B cell (primary cell): ENCODE measurements at regions not wholly inside any gene's neighbourhood (a gene's known extent, or its start where the extent isn't known, plus 50 kb on each side); places are given as distances from the start of the nearest gene placed in this dataset.

Experiments
- ATAC-seq: fragments of 200-7000 bp; cut with Tn5 transposase; one replicate; pipeline ENCODE4 v1.10.0; 2021; ENCODE audit warnings: low read depth, mild to moderate bottlenecking, moderate number of reproducible peaks, moderate library complexity
- CTCF ChIA-PET: fragments of 350-600 bp; sonication (Branson Sonifier 250); formaldehyde crosslinking; loops from one replicate; lab custom pipeline; 2021; ENCODE audit warnings: antibody characterized with exemption, inconsistent platforms; lab: Charles Lee
- POLR2A ChIA-PET: fragments of 350-600 bp; sonication (Branson Sonifier 250); formaldehyde crosslinking; loops from one replicate; lab custom pipeline; 2021; ENCODE audit warnings: antibody characterized with exemption; lab: Charles Lee
- DNase-seq: peaks from one replicate; pipeline ENCODE4 v3.0.0; 2013
- H2AFZ ChIP-seq: 2 replicates; pipeline ENCODE4 v1.6.1; 2012; ENCODE audit warnings: mild to moderate bottlenecking, low read depth, low read length; ENCODE audit not compliant: insufficient read depth, poor library complexity, severe bottlenecking
- H3K27ac ChIP-seq, 2 donors: 1 replicate in 1 of 2; 2 replicates in 1 of 2; pipeline ENCODE4 v1.5.1; 2012 to 2013; ENCODE audit warnings: low read length in 2 of 2, mild to moderate bottlenecking in 2 of 2, moderate library complexity in 1 of 2
- H3K27me3 ChIP-seq, 4 experiments: fragments of 200-600 bp in 1 of 4; sonication (generic) in 1 of 4; replicated peaks in 1 of 4; 1 replicate in 2 of 4; 2 replicates in 2 of 4; pipeline versions ENCODE4 v1.6.1 to v1.7.0; 2013 to 2016; ENCODE audit warnings: low read length in 3 of 4, mild to moderate bottlenecking in 2 of 4, mixed read lengths in 1 of 4, moderate library complexity in 1 of 4; ENCODE audit not compliant: insufficient read depth in 4 of 4, control insufficient read depth in 3 of 4; ENCODE audit errors: control extremely low read depth in 1 of 4
- H3K36me3 ChIP-seq, 2 experiments: replicated peaks in 1 of 2; 1 replicate in 1 of 2; 2 replicates in 1 of 2; pipeline versions ENCODE4 v1.6.1 to v1.7.1; 2013; ENCODE audit warnings: low read length in 1 of 2; ENCODE audit not compliant: insufficient read depth in 2 of 2, control insufficient read depth in 1 of 2; ENCODE audit errors: control extremely low read depth in 1 of 2, extremely low read depth in 1 of 2
- H3K4me1 ChIP-seq, 2 donors: fragments of 200-600 bp in 1 of 2; sonication (generic) in 1 of 2; 1 replicate in 1 of 2; 2 replicates in 1 of 2; pipeline versions ENCODE4 v1.5.1 to v1.6.1; 2013 to 2017; ENCODE audit warnings: low read length in 2 of 2; ENCODE audit not compliant: control insufficient read depth in 2 of 2, insufficient read depth in 2 of 2
- H3K4me2 ChIP-seq: replicated peaks from 2 replicates; pipeline ENCODE3; 2012; ENCODE audit warnings: mild to moderate bottlenecking, low read depth, low read length; ENCODE audit not compliant: poor library complexity, severe bottlenecking
- H3K4me3 ChIP-seq, 5 experiments: fragments of 200-600 bp in 1 of 5; sonication (generic) in 1 of 5; 1 replicate in 3 of 5; 2 replicates in 2 of 5; pipeline versions ENCODE4 v1.5.1 to v1.7.0; 2011 to 2016; ENCODE audit warnings: low read length in 4 of 5, mild to moderate bottlenecking in 4 of 5, low read depth in 2 of 5, control low read depth in 1 of 5, moderate library complexity in 1 of 5; ENCODE audit not compliant: insufficient read depth in 1 of 5; ENCODE audit errors: control extremely low read depth in 1 of 5, extremely low read depth in 1 of 5
- H3K79me2 ChIP-seq: fragments of 200-600 bp; sonication (generic); one replicate; pipeline ENCODE4 v1.6.0; 2016; ENCODE audit warnings: low read length; ENCODE audit not compliant: control insufficient read depth, insufficient read depth
- H3K9ac ChIP-seq: fragments of 200-600 bp; sonication (generic); 2 replicates; pipeline ENCODE4 v1.6.1; 2017; ENCODE audit warnings: mild to moderate bottlenecking, low read length, moderate library complexity
- H3K9me3 ChIP-seq, 3 donors: one replicate each; pipeline versions ENCODE4 v1.6.1 to v1.7.1; 2013; ENCODE audit warnings: low read length in 2 of 3; ENCODE audit not compliant: control insufficient read depth in 2 of 3, insufficient read depth in 1 of 3; ENCODE audit errors: control extremely low read depth in 1 of 3
- H4K20me1 ChIP-seq: 2 replicates; pipeline ENCODE4 v1.6.0; 2012; ENCODE audit warnings: mild to moderate bottlenecking, low read length; ENCODE audit not compliant: insufficient read depth, control insufficient read depth, poor library complexity, severe bottlenecking
- H3K27ac Mint-ChIP-seq: one replicate; pipeline ENCODE4 v1.8.0; 2021; ENCODE audit warnings: mixed read lengths
- H3K27me3 Mint-ChIP-seq: one replicate; pipeline ENCODE4 v1.8.0; 2021; ENCODE audit warnings: mixed read lengths
- H3K4me1 Mint-ChIP-seq: one replicate; pipeline ENCODE4 v1.8.0; 2021; ENCODE audit warnings: mixed read lengths
- H3K4me3 Mint-ChIP-seq: one replicate; pipeline ENCODE4 v1.8.0; 2021; ENCODE audit warnings: mixed read lengths
- H3K9me3 Mint-ChIP-seq: one replicate; pipeline ENCODE4 v1.8.0; 2022; ENCODE audit warnings: mixed read lengths; ENCODE audit not compliant: insufficient read depth
- CTCF ChIP-seq: fragments of 200-600 bp; IDR thresholded peaks from one replicate; pipeline ENCODE4 v1.8.0; 2022; ENCODE audit warnings: antibody characterized with exemption, mild to moderate bottlenecking
- EZH2 ChIP-seq: IDR thresholded peaks from 2 replicates; pipeline ENCODE4 v1.6.1; 2012; ENCODE audit warnings: borderline replicate concordance, low read depth, mild to moderate bottlenecking, moderate library complexity, low read length; ENCODE audit not compliant: insufficient read depth, poor library complexity, severe bottlenecking
- WGBS: methylation state at CpG from one replicate; pipeline ENCODE4 v1.1.5; 2013; ENCODE audit warnings: missing lambda C conversion rate; ENCODE audit not compliant: insufficient coverage; 5-methylcytosine and 5-hydroxymethylcytosine counted together
- intact Hi-C: fragments of 100-400 bp; cut with micrococcal nuclease; formaldehyde crosslinking; loops from one replicate; pipeline ENCODE4 v1.10.0; 2022

GRCh38 chr7:42319631-42320030 lies 82.6 kb upstream of the GLI3 start:
- H3K27ac Mint-ChIP-seq: no peak overlapping the region
- H3K4me3 Mint-ChIP-seq: no peak overlapping the region
- H2AFZ ChIP-seq: no peak overlapping the region
- intact Hi-C loops: no loop called here
- no peak overlapping the region for H3K4me2 ChIP-seq
- TF ChIP-seq EZH2 (no peak), CTCF (no peak)
- no peak overlapping the region for H3K9ac ChIP-seq
- ChIA-PET CTCF (no interaction called here), POLR2A (no interaction called here)
- H4K20me1 ChIP-seq: no peaks in the 10 kb centered on the region
- no peaks in the 10 kb centered on the region for H3K9me3 ChIP-seq
- H3K27me3 ChIP-seq: peaks cover 0 to 3% (median 0%) of the 10 kb centered on the region in 4 experiments
- no CpG with 5 or more reads among the region's 2 CpGs for WGBS
- H3K79me2 ChIP-seq: no peaks in the 10 kb centered on the region
- H3K27ac ChIP-seq: no peak overlapping the region
- H3K4me1 ChIP-seq: no peaks in the 10 kb centered on the region
- ATAC-seq: no peak
- DNase-seq: no peak
- peaks cover 4% of the 10 kb centered on the region for H3K27me3 Mint-ChIP-seq
- no peaks in the 10 kb centered on the region for H3K36me3 ChIP-seq
- no peak overlapping the region for H3K4me3 ChIP-seq
- H3K4me1 Mint-ChIP-seq: peaks cover 6% of the 10 kb centered on the region
- H3K9me3 Mint-ChIP-seq: no peaks in the 10 kb centered on the region

GRCh38 chr7:42315631-42316030 lies 78.6 kb upstream of the GLI3 start:
- no peak for TF ChIP-seq CTCF
- no peak for TF ChIP-seq EZH2
- no peak overlapping the region for H3K27ac ChIP-seq
- ChIA-PET POLR2A (no interaction called here), CTCF (no interaction called here)
- no peak overlapping the region for H3K4me3 ChIP-seq
- Mint-ChIP-seq H3K9me3 (peaks cover 4% of the 10 kb centered on the region), H3K4me3 (no peak overlapping the region), H3K4me1 (peaks cover 6% of the 10 kb centered on the region), H3K27ac (no peak overlapping the region), H3K27me3 (peaks cover 17% of the 10 kb centered on the region)
- peaks cover 0 to 3% (median 0%) of the 10 kb centered on the region in 4 experiments for H3K27me3 ChIP-seq
- H3K9ac ChIP-seq: no peak overlapping the region
- H4K20me1 ChIP-seq: no peaks in the 10 kb centered on the region
- intact Hi-C loops: no loop called here
- H3K36me3 ChIP-seq: no peaks in the 10 kb centered on the region
- no peak overlapping the region for H2AFZ ChIP-seq
- DNase-seq (no peak), ATAC-seq (no peak)
- no peaks in the 10 kb centered on the region for H3K79me2 ChIP-seq
- peaks cover 0 to 2% (median 0%) of the 10 kb centered on the region in 3 donors for H3K9me3 ChIP-seq
- no peak overlapping the region for H3K4me2 ChIP-seq
- H3K4me1 ChIP-seq: no peaks in the 10 kb centered on the region
